ENCODE measurements at regions not wholly inside any gene's neighbourhood (a gene's known extent, or its start where the extent isn't known, plus 50 kb on each side); places are given as distances from the start of the nearest gene placed in this dataset.

- intact Hi-C loops (cut with DNase I) = no loop called here
- 85 to 90% (median 88%) methylated on average over 2 of the region's 2 CpGs for WGBS, 3 donors
- peaks cover 2% of the 10 kb centered on the region for H3K4me1 ChIP-seq (ENCODE audit: insufficient read depth)
- no peak overlapping the region for H3K4me3 ChIP-seq
- no peak overlapping the region for H3K27ac ChIP-seq
- TF ChIP-seq EP300 (IDR thresholded peaks at IDR 0.05) (no peak), POLR2A (IDR thresholded peaks at IDR 0.05) (no peak), CTCF (IDR thresholded peaks at IDR 0.05) (no peak)
- no peaks in the 10 kb centered on the region for H3K9me3 ChIP-seq
- no peak for DNase-seq
- H3K27me3 ChIP-seq = no peaks in the 10 kb centered on the region
- no peaks in the 10 kb centered on the region for H3K36me3 ChIP-seq
Observed at GRCh38 chr18:34521040-34521439, 189.1 kb upstream of the DTNA start.

- Histone ChIP-seq H3K9me3 (no peaks in the 10 kb centered on the region), H3K36me3 (no peaks in the 10 kb centered on the region), H3K4me1 (ENCODE audit: insufficient read depth) (peaks cover 2% of the 10 kb centered on the region), H3K27me3 (no peaks in the 10 kb centered on the region), H3K4me3 (no peak overlapping the region), H3K27ac (no peak overlapping the region)
- intact Hi-C loops (cut with DNase I) = no loop called here
- 38 to 60% (median 51%) methylated on average over 3 of the region's 3 CpGs for WGBS, 3 donors
- no peak for TF ChIP-seq EP300 (IDR thresholded peaks at IDR 0.05)
- TF ChIP-seq CTCF (IDR thresholded peaks at IDR 0.05) = no peak
- TF ChIP-seq POLR2A (IDR thresholded peaks at IDR 0.05) = no peak
- DNase-seq = no peak
Observed at GRCh38 chr18:34522603-34523002, 187.5 kb upstream of the DTNA start.

- no peak for DNase-seq
- WGBS, 3 donors = 60 to 78% (median 75%) methylated on average over 2 of the region's 2 CpGs
- Histone ChIP-seq H3K9me3 (no peaks in the 10 kb centered on the region), H3K36me3 (no peaks in the 10 kb centered on the region), H3K4me3 (no peak overlapping the region), H3K27ac (no peak overlapping the region), H3K4me1 (ENCODE audit: insufficient read depth) (peaks cover 2% of the 10 kb centered on the region), H3K27me3 (no peaks in the 10 kb centered on the region)
- intact Hi-C loops (cut with DNase I) = no loop called here
- no peak for TF ChIP-seq CTCF (IDR thresholded peaks at IDR 0.05)
- TF ChIP-seq EP300 (IDR thresholded peaks at IDR 0.05) = no peak
- no peak for TF ChIP-seq POLR2A (IDR thresholded peaks at IDR 0.05)
Observed at GRCh38 chr18:34525244-34525643, 184.9 kb upstream of the DTNA start.

GRCh38 chr18:34528177-34528576, 181.9 kb upstream of the DTNA start:
- Histone ChIP-seq H3K27me3 (no peaks in the 10 kb centered on the region), H3K4me1 (ENCODE audit: insufficient read depth) (no peaks in the 10 kb centered on the region), H3K36me3 (no peaks in the 10 kb centered on the region), H3K27ac (no peak overlapping the region), H3K9me3 (no peaks in the 10 kb centered on the region), H3K4me3 (no peak overlapping the region)
- 86 to 92% (median 90%) methylated on average over 3 of the region's 3 CpGs for WGBS, 3 donors
- TF ChIP-seq EP300 (IDR thresholded peaks at IDR 0.05) (no peak), POLR2A (IDR thresholded peaks at IDR 0.05) (no peak), CTCF (IDR thresholded peaks at IDR 0.05) (no peak)
- intact Hi-C loops (cut with DNase I) = no loop called here
- no peak for DNase-seq
